ENCODE measurements at regions not wholly inside any gene's neighbourhood (a gene's known extent, or its start where the extent isn't known, plus 50 kb on each side); places are given as distances from the start of the nearest gene placed in this dataset.

GRCh38 chr2:122935506-122935905 is 1089.6 kb upstream of the CNTNAP5 start:
- Mint-ChIP-seq H3K9me3 (peaks cover 13% of the 10 kb centered on the region), H3K36me3 (ENCODE audit: low read depth) (no peaks in the 10 kb centered on the region), H3K4me3 (no peak overlapping the region), H3K4me1 (ENCODE audit: low read depth) (no peaks in the 10 kb centered on the region), H3K27me3 (ENCODE audit: low read depth) (no peaks in the 10 kb centered on the region), H3K27ac (no peak overlapping the region)

DNA sequence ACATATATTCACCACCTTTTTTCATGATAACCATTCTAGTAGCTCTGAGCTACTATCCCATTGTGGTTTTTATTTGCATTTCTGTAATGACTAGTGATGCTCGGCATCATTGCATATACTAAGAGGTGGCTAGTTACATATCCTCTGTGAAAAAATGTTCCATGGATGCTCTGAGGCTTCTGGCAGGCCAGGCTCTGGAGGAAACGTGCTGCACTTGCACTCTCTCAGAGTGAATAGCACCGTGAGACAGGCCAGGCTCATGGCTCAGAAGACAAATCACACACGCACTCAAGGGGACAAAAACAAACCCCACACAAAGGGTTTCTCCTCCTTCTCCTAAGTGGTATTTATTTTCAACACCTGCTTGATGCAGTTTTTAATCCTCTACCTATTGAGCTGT is 1085.3 kb upstream of the CNTNAP5 start:
- Mint-ChIP-seq H3K4me1 (ENCODE audit: low read depth) (no peaks in the 10 kb centered on the region), H3K9me3 (peaks cover 13% of the 10 kb centered on the region), H3K4me3 (no peak overlapping the region), H3K27ac (no peak overlapping the region), H3K36me3 (ENCODE audit: low read depth) (no peaks in the 10 kb centered on the region), H3K27me3 (ENCODE audit: low read depth) (no peaks in the 10 kb centered on the region)

GRCh38 chr2:122949523-122949922 is 1075.6 kb upstream of the CNTNAP5 start:
- Mint-ChIP-seq H3K27ac (no peak overlapping the region), H3K9me3 (peaks cover 11% of the 10 kb centered on the region), H3K36me3 (ENCODE audit: low read depth) (no peaks in the 10 kb centered on the region), H3K27me3 (ENCODE audit: low read depth) (no peaks in the 10 kb centered on the region), H3K4me1 (ENCODE audit: low read depth) (no peaks in the 10 kb centered on the region), H3K4me3 (no peak overlapping the region)

GRCh38 chr2:122955776-122956175 is 1069.3 kb upstream of the CNTNAP5 start:
- Mint-ChIP-seq H3K9me3 (peaks cover 10% of the 10 kb centered on the region), H3K27ac (no peak overlapping the region), H3K27me3 (ENCODE audit: low read depth) (no peaks in the 10 kb centered on the region), H3K4me3 (no peak overlapping the region), H3K4me1 (ENCODE audit: low read depth) (no peaks in the 10 kb centered on the region), H3K36me3 (ENCODE audit: low read depth) (no peaks in the 10 kb centered on the region)

DNA sequence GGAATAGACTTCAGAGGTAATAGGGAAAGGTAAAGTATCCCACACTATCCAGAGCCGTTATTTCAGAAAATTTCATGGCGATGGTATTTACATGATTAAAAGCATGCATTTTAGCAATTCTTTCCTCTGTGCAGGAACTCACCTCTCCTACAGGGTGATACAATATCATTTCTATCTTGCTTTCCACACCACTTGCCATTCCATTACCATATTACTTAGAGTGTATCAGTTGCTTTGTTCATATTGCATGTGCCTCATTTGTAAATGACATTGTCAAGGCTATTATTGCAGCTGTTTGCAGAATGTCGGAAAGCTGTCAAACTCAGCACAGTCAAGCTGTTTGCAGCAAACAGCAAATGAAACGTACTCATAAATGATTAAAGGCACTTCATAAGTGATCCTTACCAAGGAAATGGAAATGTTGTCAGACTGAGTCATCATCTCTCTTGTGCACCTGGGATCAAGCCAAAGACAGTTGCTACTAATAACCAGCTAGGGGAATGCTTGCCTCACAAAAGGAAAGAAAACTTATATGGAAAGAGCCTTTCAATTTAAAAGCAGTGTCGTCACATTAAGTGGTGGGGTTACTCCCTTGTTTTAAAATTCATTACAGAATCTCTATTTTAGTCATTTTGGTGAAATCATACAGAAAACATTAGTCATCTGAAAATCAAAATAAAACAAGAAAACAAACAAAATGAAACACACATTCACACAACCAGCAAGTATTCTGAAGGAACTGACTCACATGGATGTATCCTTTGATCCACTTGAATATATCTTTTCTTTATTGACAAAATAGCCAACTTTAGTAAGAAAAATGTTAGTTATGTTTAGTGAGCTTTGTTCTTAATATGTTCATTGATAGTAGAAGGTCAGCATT is 1064.1 kb upstream of the CNTNAP5 start:
- Mint-ChIP-seq H3K36me3 (ENCODE audit: low read depth) (no peaks in the 10 kb centered on the region), H3K9me3 (no peaks in the 10 kb centered on the region), H3K27ac (no peak overlapping the region), H3K4me3 (no peak overlapping the region), H3K4me1 (ENCODE audit: low read depth) (no peaks in the 10 kb centered on the region), H3K27me3 (ENCODE audit: low read depth) (no peaks in the 10 kb centered on the region)

GRCh38 chr2:122966461-122966860 is 1058.6 kb upstream of the CNTNAP5 start:
- Mint-ChIP-seq H3K27me3 (ENCODE audit: low read depth) (no peaks in the 10 kb centered on the region), H3K4me3 (no peak overlapping the region), H3K4me1 (ENCODE audit: low read depth) (no peaks in the 10 kb centered on the region), H3K27ac (no peak overlapping the region), H3K36me3 (ENCODE audit: low read depth) (no peaks in the 10 kb centered on the region), H3K9me3 (peaks cover 8% of the 10 kb centered on the region)

DNA sequence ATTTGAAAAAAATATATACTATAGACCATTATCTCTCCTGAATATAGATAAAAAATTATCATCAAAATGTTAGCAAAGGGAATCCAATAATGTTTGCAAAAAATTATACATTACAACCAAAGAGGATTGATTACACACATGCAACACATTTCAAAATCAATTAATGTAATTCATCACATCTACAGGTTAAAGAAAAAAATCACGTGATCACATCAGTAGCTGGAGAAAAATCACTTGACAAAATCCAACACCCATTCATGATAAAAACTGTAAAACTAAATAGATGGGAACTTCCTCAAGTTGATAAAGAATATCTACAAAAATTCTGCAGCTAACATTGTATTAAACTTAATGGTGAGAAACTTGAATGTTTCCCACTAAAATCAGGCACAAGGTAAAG is 1047.5 kb upstream of the CNTNAP5 start:
- Mint-ChIP-seq H3K4me1 (ENCODE audit: low read depth) (no peaks in the 10 kb centered on the region), H3K36me3 (ENCODE audit: low read depth) (no peaks in the 10 kb centered on the region), H3K4me3 (no peak overlapping the region), H3K9me3 (peaks cover 17% of the 10 kb centered on the region), H3K27ac (no peak overlapping the region), H3K27me3 (ENCODE audit: low read depth) (no peaks in the 10 kb centered on the region)

GRCh38 chr2:122980671-122981070 is 1044.4 kb upstream of the CNTNAP5 start:
- Mint-ChIP-seq H3K36me3 (ENCODE audit: low read depth) (no peaks in the 10 kb centered on the region), H3K27ac (no peak overlapping the region), H3K4me3 (no peak overlapping the region), H3K27me3 (ENCODE audit: low read depth) (no peaks in the 10 kb centered on the region), H3K4me1 (ENCODE audit: low read depth) (no peaks in the 10 kb centered on the region), H3K9me3 (peaks cover 22% of the 10 kb centered on the region)

DNA sequence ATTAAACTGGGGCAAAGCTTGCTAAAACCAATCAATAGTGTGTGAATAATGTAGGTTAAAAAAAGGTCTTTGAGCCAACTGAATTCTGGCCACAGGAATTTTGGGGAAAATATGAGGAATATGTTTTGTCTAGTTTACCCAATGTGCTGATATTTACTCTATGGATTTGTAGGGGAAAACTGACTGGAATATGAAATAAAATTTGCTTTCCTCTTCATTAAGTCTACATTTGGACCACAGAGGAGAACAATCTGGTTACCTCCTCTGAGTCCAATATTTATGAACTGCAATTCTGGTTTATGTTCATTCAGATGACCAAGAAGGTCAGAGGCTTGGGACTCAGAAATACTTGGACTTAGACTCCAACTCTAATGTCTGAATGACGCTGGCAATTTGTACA is 1042.2 kb upstream of the CNTNAP5 start:
- no peaks in the 10 kb centered on the region for H3K4me1 Mint-ChIP-seq (ENCODE audit: low read depth)
- no peaks in the 10 kb centered on the region for H3K27me3 Mint-ChIP-seq (ENCODE audit: low read depth)
- H3K36me3 Mint-ChIP-seq (ENCODE audit: low read depth), result no peaks in the 10 kb centered on the region
- H3K27ac Mint-ChIP-seq, result no peak overlapping the region
- peaks cover 20% of the 10 kb centered on the region for H3K9me3 Mint-ChIP-seq
- no peak overlapping the region for H3K4me3 Mint-ChIP-seq

GRCh38 chr2:122988395-122989221 is 1036.5 kb upstream of the CNTNAP5 start:
- no peak overlapping the region for H3K4me3 Mint-ChIP-seq
- no peaks in the 10 kb centered on the region for H3K27me3 Mint-ChIP-seq (ENCODE audit: low read depth)
- no peak overlapping the region for H3K27ac Mint-ChIP-seq
- H3K4me1 Mint-ChIP-seq (ENCODE audit: low read depth), result no peaks in the 10 kb centered on the region
- H3K9me3 Mint-ChIP-seq, result peaks cover 15% of the 10 kb centered on the region
- H3K36me3 Mint-ChIP-seq (ENCODE audit: low read depth), result no peaks in the 10 kb centered on the region

GRCh38 chr2:122993592-122993991 is 1031.5 kb upstream of the CNTNAP5 start:
- Mint-ChIP-seq H3K9me3 (peaks cover 4% of the 10 kb centered on the region), H3K36me3 (ENCODE audit: low read depth) (no peaks in the 10 kb centered on the region), H3K4me1 (ENCODE audit: low read depth) (no peaks in the 10 kb centered on the region), H3K4me3 (no peak overlapping the region), H3K27ac (no peak overlapping the region), H3K27me3 (ENCODE audit: low read depth) (no peaks in the 10 kb centered on the region)

- H3K4me3 Mint-ChIP-seq, result no peak overlapping the region
- H3K4me1 Mint-ChIP-seq (ENCODE audit: low read depth), result no peaks in the 10 kb centered on the region
- no peaks in the 10 kb centered on the region for H3K27me3 Mint-ChIP-seq (ENCODE audit: low read depth)
- no peaks in the 10 kb centered on the region for H3K36me3 Mint-ChIP-seq (ENCODE audit: low read depth)
- H3K27ac Mint-ChIP-seq, result no peak overlapping the region
- peaks cover 32% of the 10 kb centered on the region for H3K9me3 Mint-ChIP-seq
Measured at GRCh38 chr2:122999258-122999657, 1025.8 kb upstream of the CNTNAP5 start.

- no peaks in the 10 kb centered on the region for H3K4me1 Mint-ChIP-seq (ENCODE audit: low read depth)
- no peak overlapping the region for H3K27ac Mint-ChIP-seq
- peaks cover 33% of the 10 kb centered on the region for H3K9me3 Mint-ChIP-seq
- no peaks in the 10 kb centered on the region for H3K36me3 Mint-ChIP-seq (ENCODE audit: low read depth)
- H3K4me3 Mint-ChIP-seq, result no peak overlapping the region
- H3K27me3 Mint-ChIP-seq (ENCODE audit: low read depth), result no peaks in the 10 kb centered on the region
Measured at GRCh38 chr2:122999821-123000220, 1025.3 kb upstream of the CNTNAP5 start.

DNA sequence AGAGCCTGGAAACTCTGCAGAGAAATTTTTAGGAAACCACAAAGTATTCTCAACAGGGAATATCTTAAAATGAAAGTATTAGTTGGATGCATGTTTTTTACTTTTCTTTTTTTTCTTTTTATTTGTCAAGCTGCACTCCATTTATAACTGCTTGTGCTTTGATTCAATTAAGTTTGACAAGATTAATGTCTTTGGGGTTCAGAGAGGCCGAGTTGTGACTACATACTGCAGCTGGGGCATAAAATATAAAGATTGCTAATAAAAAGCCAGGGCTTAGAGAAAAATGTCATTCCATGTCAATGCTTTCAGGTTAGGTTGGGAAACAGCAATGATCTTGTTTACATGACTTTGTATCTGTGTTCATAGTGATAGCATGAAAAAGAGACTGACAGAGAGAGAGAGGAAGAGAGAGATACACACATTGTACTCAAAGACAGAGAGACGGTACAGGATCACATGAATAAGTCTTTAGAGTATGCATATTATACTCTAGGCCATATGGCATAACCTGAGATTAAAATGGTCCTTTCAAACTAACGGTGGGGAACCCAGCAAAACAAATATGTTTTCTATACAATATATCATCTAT is 1022.3 kb upstream of the CNTNAP5 start:
- H3K36me3 Mint-ChIP-seq (ENCODE audit: low read depth), result no peaks in the 10 kb centered on the region
- no peak overlapping the region for H3K27ac Mint-ChIP-seq

DNA sequence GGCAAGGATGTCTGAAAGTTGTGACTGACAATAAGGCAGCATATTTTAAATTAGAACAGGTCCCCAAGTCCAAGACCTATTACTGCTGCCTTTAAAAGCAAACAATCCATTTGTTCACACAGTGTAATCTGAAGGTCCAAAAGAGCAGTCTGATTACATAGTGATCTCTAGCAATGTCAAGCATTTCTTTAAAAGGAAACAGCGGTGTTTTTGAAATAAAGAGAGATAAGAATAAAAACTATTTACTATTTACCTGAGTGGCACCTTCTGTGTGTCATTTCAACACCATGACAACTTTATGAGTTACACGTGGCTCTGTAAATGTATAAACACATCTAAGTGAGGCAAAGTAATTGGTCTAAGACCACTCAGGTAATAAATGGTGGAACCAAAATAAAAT is 1009.9 kb upstream of the CNTNAP5 start:
- no peaks in the 10 kb centered on the region for H3K4me1 Mint-ChIP-seq (ENCODE audit: low read depth)
- H3K27ac Mint-ChIP-seq, result no peak overlapping the region
- H3K36me3 Mint-ChIP-seq (ENCODE audit: low read depth), result no peaks in the 10 kb centered on the region
- no peaks in the 10 kb centered on the region for H3K9me3 Mint-ChIP-seq
- no peak overlapping the region for H3K4me3 Mint-ChIP-seq
- no peaks in the 10 kb centered on the region for H3K27me3 Mint-ChIP-seq (ENCODE audit: low read depth)

More for the DNA sequence above, 1022.3 kb upstream of the CNTNAP5 start:
- Mint-ChIP-seq H3K4me3 (no peak overlapping the region), H3K4me1 (ENCODE audit: low read depth) (no peaks in the 10 kb centered on the region), H3K9me3 (peaks cover 54% of the 10 kb centered on the region), H3K27me3 (ENCODE audit: low read depth) (no peaks in the 10 kb centered on the region)
